Stimulated activated CD4-positive, alpha-beta T cell treated with anti-CD3 and anti-CD28 coated beads, Interleukin-12 subunit alpha, Interleukin-12 subunit beta, amount 100 ng/mL, for 24 hours (primary cell): ENCODE measurements at regions not wholly inside any gene's neighbourhood (a gene's known extent, or its start where the extent isn't known, plus 50 kb on each side); places are given as distances from the start of the nearest gene placed in this dataset.

Experiments used
- DNase-seq, 2 experiments: peaks; one replicate each; pipeline ENCODE4 v3.0.0-alpha.2; 2020; ENCODE audit warnings: low read depth in 2 of 2

DNA sequence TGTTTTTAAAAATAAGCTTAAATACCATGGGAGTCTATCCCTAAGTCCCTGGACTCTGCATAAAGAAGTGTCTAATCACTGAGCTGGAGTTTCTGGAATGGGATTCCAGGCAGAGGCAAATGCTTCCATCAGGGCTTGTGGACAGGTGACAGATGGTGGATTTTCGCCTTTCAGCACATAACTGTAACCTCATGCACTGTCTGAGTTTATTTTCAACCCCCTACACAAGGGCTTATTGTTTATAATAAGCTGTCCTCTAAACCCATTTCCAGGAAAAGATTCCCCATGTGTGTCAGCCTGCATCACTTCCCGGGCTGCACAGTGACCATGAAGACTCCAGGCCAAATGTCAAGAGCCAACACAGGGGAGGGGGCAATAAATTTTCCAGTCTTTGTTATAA lies 264.0 kb downstream of the PIK3R1 start:
- no peak for DNase-seq

DNA sequence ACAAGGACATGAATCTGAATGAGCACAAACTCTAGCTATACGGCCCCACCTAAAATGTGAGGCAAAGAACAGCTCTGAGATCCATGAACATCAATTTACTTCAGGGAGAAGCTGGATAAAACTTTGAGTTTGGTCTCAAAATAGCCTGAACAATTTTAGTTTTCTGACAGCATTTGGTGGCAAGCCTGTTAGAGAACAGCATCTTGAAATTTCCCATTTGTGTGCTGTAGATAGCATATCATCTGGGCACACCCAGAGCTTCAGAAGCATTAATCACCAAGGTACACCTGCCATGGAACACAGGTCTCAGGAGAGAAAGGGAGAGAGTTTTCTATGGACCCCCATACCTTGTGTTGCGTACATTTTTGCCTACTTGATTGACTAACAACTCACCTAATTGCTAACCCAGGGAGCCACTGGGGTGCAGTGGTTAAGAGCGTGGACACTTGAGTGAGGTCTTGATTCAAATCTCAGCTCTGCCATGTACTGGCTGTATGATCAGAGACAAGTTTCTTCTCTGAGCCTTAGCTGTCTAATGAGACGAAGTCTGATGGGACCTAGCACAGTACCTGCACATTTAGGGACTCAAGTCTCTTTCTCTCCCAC lies 264.9 kb downstream of the PIK3R1 start:
- DNase-seq, result no peak

DNA sequence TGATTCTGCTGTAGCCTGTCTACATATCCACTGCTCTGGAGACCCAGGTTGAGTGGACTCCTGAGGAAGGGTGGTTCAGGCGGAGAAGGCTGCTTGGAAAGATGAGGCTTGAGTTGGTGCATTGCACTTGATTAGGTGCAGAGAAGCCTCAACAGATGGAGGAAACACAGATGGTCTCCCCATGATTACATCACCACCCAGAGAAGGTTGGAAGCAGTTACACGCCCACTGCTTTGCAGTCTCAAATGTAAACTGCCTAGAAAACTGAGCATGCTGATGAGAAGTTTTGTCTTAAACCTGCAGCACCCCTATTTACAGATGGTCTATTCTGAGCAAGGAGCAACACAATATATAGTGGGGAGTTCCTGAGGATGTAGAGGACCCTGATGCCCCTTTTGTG lies 266.6 kb downstream of the PIK3R1 start:
- DNase-seq, result no peak

DNA sequence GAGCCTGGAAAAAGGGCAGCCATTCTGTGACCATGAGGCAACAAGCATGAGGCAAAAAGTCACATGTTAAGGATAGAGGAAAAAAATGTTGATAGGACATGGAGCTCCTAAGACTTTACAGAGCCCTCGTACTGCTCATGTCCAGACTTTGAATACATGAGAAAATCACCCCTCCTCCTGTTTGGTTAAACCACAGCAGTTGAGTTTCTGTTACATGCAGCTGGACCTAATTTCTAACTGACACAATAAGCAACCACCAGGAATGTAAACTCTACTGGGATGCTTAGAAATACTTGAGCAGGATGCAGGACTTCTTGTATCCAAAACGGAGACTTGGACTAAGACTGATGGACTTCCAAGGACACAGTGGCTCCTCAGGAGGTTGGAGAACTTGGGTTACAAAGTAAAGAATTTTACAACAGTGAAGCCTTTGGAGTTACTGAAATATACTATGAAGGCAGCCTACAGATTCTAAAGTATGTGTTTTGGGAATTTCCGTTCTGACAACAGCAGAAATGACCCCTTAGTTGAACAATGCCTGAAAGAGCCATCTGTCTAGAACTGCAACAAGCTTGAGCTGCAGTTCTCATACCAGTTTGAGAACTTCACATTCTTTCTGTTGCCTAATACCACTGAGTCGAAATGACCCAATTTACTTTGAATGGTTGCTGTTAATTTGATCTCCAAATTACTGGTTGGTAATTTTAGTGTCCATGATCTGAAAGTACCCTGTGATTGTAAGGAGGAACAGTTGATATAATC lies 268.9 kb downstream of the PIK3R1 start:
- DNase-seq, result no peak

DNA sequence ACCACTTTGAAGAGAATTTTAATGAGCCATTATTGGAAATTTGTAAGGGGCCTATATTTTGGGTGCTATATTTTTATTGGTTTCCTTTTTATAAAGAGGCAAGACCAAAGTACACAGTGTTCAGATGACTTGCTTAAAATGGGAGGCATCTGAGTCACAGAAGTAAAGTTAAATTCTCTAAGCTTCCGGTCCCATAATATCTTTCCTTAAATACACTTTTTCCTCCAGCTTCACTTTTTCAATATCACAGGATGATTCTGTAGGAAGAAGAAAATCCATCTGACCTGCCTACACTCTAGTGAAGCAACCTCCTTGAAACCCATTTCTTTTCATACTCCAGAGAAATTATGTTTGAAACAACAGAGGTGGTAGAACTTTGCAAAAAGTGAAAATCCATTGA lies 274.0 kb downstream of the PIK3R1 start:
- DNase-seq, result no peak

DNA sequence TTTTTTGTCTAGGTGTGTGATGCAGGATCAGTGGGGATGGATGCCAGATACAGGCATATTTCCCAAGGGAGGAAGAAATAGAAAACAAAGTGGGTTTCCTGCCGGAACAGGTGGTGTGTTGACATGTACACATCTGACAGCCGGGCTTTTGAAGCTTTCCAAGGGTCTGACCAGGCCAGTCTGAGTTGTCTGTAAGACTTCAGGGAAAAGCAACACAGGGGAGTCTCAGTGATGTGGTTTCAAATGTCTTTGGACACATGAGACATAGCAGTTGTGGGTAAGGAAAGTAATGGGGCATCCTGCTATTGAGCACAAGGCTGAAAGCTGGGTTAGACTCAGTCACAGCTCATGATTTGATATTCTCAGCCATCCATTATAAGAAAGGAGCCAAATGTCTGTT lies 274.9 kb downstream of the PIK3R1 start:
- no peak for DNase-seq

DNA sequence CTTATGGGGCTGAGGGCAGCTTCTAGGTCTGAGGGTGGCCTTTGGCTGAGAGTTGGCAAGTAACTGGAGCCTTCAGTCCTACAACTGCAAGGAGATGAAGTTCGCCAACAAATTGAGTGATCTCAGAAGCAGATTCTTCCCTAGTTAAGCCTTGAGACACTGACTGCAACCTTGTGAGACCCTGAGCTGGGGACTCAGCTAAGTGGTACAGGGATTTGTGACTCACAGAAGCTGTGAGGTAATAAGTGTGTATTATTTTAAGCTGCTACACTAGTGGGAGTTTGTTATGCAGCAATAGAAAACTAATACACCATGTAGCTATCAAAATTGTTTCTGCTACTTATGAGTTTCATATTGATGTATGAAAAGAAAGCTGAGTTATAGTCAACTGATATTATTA lies 279.2 kb downstream of the PIK3R1 start:
- no peak for DNase-seq

DNA sequence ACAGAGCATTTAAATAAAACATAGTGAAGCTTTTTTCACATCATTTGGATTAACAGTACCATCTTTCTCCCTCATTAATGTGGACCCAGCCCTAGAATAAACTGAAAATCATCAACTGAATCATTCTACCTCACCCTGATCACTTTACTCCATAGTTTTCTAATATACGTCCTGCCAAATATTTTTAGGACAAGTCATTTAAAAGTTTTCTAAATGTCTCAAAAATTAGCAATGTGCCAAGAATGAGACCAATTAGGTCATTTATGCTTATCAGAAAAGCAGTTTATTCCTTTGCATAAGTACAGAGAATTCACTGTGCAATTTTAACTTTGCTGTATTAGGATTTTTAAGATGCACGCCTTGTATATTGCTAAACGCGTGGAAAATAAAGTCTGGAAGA lies 284.4 kb downstream of the PIK3R1 start:
- no peak for DNase-seq

DNA sequence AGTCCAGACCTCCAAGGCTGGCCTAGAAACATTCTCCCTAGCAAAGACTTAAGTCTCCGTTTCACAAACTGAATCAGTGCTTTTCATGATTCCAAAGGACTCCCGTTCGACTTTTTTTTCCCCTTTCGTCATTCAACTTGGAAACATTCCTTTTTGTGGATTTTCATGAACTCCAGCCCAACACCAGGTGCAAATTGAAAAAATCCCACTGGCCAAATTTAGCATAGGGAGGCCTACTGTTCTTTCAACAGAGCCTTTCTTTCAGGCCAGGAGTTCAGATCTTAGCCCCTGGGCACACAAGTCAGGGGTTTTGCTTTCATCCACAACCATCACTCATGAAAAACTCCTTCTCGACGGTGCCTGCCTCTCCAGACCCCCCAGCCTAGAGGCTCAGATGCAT lies 285.3 kb downstream of the PIK3R1 start:
- no peak for DNase-seq

DNA sequence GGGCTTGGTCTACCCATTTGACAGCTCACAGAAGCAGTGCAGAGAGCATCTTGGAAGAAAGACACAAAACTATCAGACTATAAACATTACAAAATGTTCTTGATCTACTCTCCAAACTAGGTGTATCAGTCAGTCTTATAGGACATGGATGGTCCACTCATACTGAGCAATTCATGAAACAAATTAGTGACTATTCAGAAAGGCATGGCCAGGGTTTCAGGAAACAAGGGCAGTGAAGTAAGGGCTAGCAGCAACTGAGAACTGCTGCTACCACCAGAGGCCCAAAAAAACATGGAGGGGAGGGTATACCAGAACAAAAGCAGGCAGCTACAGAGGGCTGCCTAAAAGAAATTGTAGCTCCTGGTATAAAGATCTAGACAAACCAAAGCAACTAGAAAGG lies 287.0 kb downstream of the PIK3R1 start:
- DNase-seq, result no peak

DNA sequence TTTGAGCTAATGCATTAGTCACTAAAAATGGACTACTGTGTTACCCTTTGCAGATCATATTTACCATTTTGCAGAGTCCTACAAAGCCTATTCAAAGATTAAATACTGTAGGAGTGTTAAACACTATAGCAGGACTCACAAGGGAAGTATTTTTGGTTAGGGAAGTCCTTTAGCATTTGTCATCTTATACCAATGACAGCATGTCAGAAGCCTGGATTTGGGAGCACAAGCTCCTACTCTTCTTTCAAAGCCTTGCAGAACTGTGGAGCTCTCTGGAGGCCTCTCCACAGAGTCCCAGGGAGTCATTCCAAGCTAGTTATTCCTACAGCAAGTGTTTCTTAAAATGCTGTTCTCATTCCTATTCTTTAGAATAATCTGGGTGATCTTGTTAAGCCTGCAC lies 288.8 kb downstream of the PIK3R1 start:
- DNase-seq, result no peak

DNA sequence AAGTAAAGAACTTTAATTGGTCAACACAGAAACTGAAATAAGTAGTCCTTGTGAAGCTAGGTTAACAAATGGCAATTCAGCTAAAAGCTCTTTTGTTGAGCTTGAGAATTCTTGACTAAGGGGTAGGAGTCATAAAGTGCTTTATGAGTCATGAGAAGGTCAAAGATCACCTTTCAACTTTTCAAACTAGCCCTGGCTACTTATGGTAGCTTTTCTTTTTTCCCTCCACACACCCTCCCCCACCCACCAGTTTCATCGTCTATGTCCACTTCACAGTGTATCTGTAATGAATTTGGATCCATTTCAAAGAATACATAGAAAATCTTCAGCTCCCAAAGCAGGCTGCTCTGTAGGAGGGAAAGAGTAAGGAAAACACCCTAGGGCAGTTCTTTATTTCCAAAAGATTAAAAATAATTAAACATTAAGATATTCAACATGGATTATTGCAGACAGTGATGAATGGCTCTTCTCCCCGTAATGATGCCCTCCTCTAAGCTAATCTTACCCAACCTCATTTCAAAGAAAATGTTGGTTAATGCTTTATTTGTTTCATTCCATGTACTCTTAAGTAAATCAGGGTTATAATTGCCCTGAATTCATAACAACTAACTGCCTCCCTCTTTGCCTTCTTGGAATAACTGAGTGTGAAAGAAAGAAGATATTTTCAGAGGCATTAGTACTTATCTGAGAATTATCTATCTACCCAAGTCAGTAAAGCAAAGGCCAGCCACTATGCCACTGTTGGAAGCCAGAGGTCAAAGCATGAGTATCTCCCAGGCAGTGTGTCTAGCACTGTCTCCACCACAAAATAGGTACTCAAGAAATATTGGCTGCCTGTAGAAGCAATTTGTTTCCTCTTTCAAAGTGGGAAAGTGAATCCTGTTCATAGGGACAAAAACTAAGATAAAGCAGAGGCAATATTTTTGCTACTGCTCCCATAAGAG lies 290.6 kb downstream of the PIK3R1 start:
- DNase-seq, result no peak

DNA sequence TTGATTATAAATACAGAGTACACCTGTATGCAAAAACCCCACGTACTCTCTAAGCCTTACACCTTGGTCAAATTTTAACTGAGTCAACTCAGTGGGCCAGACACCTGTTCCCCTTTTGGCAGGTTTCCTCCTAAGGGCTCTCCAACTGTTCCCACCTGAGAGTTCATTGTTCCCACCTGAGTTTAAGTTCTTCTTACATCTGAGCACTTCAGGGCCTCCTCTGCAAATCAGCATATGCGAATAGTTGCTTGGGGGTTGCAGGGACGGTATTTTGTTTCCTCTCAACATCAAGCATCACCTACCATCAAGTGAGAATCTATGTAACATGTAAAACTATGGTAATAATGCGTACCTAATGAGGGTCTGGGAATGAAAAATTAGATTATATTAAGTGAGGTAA lies 300.0 kb downstream of the PIK3R1 start:
- DNase-seq, result no peak

DNA sequence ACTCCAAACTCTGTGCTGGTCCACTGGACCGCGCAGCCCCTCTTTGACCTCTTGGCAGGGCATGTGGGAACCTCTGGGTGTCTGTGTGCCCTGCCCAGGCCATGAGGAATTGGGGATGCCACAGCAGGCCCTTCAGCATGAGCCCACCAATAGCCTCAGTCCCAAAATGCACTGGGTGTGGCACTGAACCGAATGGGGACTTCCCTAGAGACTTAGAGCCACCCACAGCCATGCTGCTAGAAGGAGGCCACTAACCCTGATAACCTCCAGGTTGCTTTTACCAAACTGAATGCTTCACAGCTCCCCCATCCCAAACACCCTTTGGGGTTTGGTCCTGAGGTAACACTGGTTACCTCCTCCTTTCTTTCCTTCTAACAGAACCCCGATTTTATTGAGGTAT lies 302.7 kb downstream of the PIK3R1 start:
- no peak for DNase-seq

DNA sequence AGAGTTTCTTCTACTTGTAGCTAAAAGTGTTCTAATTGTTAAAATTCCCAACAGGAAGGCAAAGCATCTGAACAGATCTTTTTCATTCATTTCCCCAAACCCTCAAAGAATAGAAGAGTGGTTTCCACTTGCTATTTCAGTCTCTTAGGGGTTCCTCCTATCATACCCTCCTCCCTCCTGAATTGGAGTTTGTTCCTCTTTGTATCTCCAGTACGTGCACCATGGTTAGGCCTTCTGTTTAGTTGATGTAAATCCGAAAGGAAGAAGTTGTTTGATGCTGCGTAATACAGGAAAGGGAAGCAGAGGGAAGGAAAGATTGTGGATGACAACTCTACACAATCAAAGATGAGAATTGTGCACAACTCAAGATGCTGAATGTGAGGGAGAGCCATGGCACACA lies 303.6 kb downstream of the PIK3R1 start:
- DNase-seq, result no peak

DNA sequence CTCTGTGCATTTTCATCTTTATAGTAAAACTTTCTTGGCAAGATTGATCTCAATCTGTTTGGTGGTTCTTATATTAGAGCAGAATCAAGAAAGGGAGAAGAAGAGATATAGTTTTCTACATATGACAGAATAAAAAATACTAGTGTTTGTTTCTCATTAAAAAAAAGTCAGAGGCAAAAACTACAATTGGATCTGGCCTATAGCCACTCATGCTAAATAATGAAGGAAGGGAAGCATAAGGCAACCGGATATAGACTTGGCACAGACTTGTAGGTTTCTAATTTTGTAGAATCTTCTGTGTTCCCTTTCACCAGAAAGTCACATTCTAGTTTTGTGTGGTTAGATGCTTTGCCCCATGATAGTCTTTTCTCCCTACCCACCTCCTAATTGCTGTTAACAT lies 306.2 kb downstream of the PIK3R1 start:
- no peak for DNase-seq

DNA sequence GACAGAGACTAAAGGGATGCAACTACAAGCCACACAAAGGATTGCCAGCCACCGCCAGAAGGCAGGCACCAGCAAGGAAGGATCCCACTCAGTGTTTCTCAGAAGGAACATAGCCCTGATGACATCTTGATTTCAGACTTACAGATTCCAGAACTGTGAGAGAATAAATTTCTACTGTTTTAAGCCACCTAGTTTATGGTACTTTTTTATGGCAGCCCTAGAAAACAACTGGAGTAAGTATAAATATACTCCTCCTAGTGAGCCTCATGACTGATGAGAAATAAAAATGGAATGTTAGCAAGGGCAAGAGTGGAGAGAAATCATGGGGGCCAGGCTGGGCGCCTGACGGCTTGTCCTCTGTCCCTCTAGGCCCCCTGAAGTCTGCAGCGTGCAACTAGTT lies 307.3 kb downstream of the PIK3R1 start:
- no peak for DNase-seq

DNA sequence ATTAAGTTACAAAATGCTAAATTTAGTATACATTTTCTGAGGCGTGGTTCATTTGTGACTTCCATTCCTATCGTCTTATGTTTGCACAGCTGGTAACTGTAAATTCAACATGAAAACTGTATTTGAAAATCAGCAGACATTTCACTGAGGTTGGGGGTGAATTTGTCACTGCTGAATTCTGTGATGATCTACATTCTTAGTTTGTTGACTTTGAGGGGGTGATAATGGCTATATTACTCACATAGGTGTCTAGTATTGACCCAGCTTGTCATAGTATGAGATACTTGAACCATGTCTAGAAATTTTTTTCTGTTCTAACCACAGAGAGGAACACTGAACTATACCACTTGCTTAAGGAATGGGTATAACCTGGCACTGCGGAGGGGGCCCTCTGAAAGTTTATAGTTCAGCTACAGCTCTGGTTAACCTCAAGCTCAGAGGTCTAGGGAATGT lies 313.3 kb downstream of the PIK3R1 start:
- no peak for DNase-seq

DNA sequence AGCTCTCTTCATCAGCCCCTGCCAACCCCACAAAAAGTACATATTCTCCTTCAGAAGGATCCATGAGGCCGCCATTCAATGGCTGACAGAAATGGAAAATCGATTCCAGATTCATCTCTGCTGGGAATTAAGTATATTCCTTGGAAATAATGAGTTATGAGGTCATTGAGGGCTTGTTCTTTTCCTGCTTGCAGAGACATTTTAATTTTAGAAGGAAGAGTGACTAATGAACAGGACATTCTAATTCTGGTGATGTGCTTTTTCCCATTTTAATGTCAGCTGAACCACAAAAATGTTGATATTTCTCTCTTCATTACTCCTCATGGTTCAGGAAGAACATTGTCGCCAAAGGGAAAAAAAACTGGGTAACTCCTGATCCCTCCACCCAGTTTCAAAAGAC lies 314.0 kb downstream of the PIK3R1 start:
- DNase-seq, result no peak

DNA sequence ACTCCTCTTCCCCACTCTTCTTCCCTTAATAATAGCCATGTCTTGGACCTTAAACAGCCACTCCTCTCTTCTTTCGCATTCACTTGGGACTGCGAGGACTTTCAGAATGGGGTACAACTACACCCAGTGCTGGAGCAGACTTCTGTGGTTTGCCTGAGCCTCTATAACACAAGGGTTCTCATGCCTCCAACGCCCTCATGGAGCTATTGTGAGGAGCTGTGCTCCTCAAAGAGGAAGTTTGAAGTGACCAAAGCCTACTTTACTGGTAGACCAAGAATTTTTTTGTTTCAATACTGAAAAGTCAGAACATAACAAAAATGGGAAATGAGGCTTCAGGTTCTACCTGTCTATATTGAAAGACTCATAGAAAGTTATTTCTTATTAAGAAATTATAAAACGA lies 316.4 kb downstream of the PIK3R1 start:
- no peak for DNase-seq

DNA sequence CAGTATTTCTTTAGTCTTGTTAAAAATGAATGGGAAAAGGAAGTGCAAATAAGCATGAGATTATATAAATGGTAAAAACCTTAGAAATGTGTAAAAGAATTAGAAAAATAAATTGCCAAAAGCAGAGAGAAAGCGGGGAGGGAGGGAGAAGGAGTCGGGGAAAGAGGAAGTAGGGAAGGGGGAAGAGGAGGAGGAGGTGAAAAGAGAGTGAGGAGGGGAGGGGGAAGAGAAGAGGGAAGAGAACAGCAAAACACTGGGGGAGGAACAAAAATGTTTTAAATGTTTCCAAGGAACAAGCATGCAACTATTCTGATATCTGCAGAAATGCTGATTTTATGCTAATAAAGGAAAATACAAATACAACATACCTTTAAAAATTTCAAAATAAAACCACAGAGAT lies 317.5 kb downstream of the PIK3R1 start:
- DNase-seq, result no peak

DNA sequence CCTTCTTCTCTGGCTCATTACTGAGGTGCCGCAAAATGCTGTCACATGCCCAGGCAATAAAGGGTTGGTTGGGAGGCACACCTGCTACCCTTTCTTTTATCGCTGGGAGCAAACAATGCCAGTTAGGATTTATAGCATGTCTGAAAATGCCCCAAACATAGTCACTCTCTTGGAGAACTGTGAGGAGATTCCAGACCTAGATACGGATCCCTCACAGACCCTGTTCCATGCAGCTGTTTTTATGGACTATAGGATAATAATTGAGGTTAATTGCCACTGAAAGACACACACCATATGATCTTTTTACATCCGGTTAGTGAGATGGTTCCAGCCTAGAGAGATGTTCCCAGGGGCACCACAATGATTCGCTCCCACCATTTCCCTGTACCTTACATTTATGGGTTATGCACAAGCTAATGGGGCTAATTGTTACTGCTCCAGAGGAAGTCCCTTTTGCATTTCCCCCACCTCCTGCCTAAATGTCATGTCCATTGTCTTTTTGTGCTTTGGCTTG lies 318.1 kb downstream of the PIK3R1 start:
- no peak for DNase-seq
